Smooth muscle cell of the brain vasculature (primary cell): ENCODE measurements at regions not wholly inside any gene's neighbourhood (a gene's known extent, or its start where the extent isn't known, plus 50 kb on each side); places are given as distances from the start of the nearest gene placed in this dataset.
"Not testable (repeated sequence)": the region's sequence is repeated elsewhere in the genome, so short reads cannot be mapped to it uniquely, and the experiment has no call there.

Experiments used
- DNase-seq: peaks from one replicate; pipeline ENCODE4 v3.0.0-alpha.2; 2012; ENCODE audit warnings: low read depth, low spot score

- DNase-seq = no peak
These were observed 91.4 kb downstream of the NCOR2 start for GRCh38 chr12:124476011-124476400.

GRCh38 chr12:124475295-124476010 lies 92.0 kb downstream of the NCOR2 start:
- DNase-seq = no peak

GRCh38 chr12:124474709-124475108 lies 92.7 kb downstream of the NCOR2 start:
- no peak for DNase-seq

GRCh38 chr12:124472690-124473279 lies 94.6 kb downstream of the NCOR2 start:
- DNase-seq = no peak

- no peak for DNase-seq
These were observed 95.6 kb downstream of the NCOR2 start for GRCh38 chr12:124471828-124472227.

GRCh38 chr12:124470806-124471205 lies 96.6 kb downstream of the NCOR2 start:
- no peak for DNase-seq

- DNase-seq = no peak
These were observed 97.3 kb downstream of the NCOR2 start for GRCh38 chr12:124470139-124470538.

GRCh38 chr12:124469193-124469888 lies 98.1 kb downstream of the NCOR2 start:
- no peak for DNase-seq

- DNase-seq = not testable (repeated sequence)
These were observed 99.9 kb downstream of the NCOR2 start for GRCh38 chr12:124467549-124467948.

- no peak for DNase-seq
These were observed 100.9 kb downstream of the NCOR2 start for GRCh38 chr12:124466216-124467128.

- no peak for DNase-seq
These were observed 101.9 kb downstream of the NCOR2 start for GRCh38 chr12:124465473-124465872.

GRCh38 chr12:124464830-124465229 lies 102.6 kb downstream of the NCOR2 start:
- DNase-seq = no peak

- DNase-seq = no peak
These were observed 103.3 kb downstream of the NCOR2 start for GRCh38 chr12:124464062-124464461.

GRCh38 chr12:124463341-124463921 lies 104.0 kb downstream of the NCOR2 start:
- DNase-seq = no peak

GRCh38 chr12:124462750-124463149 lies 104.7 kb downstream of the NCOR2 start:
- DNase-seq = no peak

- no peak for DNase-seq
These were observed 105.4 kb downstream of the NCOR2 start for GRCh38 chr12:124461851-124462623.

- no peak for DNase-seq
These were observed 106.2 kb downstream of the NCOR2 start for GRCh38 chr12:124461241-124461673.

GRCh38 chr12:124460771-124461170 lies 106.6 kb downstream of the NCOR2 start:
- no peak for DNase-seq

- DNase-seq = no peak
These were observed 107.4 kb downstream of the NCOR2 start for GRCh38 chr12:124459852-124460645.
